GM12873 (cell line): ENCODE measurements at regions not wholly inside any gene's neighbourhood (a gene's known extent, or its start where the extent isn't known, plus 50 kb on each side); places are given as distances from the start of the nearest gene placed in this dataset.

ENCODE experiments used
- TF ChIP-seq, protein P1 (sequence below): IDR thresholded peaks from 2 replicates; pipeline ENCODE4 v1.5.1; 2012; ENCODE audit warnings: low read depth, mild to moderate bottlenecking, moderate library complexity, low read length, control low read depth; ENCODE audit not compliant: insufficient read depth; ENCODE audit errors: missing control alignments

GRCh38 chr20:60634491-60635172 lies 617.4 kb upstream of the CDH4 start:
- TF ChIP-seq, protein P1, sequence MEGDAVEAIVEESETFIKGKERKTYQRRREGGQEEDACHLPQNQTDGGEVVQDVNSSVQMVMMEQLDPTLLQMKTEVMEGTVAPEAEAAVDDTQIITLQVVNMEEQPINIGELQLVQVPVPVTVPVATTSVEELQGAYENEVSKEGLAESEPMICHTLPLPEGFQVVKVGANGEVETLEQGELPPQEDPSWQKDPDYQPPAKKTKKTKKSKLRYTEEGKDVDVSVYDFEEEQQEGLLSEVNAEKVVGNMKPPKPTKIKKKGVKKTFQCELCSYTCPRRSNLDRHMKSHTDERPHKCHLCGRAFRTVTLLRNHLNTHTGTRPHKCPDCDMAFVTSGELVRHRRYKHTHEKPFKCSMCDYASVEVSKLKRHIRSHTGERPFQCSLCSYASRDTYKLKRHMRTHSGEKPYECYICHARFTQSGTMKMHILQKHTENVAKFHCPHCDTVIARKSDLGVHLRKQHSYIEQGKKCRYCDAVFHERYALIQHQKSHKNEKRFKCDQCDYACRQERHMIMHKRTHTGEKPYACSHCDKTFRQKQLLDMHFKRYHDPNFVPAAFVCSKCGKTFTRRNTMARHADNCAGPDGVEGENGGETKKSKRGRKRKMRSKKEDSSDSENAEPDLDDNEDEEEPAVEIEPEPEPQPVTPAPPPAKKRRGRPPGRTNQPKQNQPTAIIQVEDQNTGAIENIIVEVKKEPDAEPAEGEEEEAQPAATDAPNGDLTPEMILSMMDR: no peak

GRCh38 chr20:60636417-60636816 lies 615.6 kb upstream of the CDH4 start:
- TF ChIP-seq, protein P1: no peak

DNA sequence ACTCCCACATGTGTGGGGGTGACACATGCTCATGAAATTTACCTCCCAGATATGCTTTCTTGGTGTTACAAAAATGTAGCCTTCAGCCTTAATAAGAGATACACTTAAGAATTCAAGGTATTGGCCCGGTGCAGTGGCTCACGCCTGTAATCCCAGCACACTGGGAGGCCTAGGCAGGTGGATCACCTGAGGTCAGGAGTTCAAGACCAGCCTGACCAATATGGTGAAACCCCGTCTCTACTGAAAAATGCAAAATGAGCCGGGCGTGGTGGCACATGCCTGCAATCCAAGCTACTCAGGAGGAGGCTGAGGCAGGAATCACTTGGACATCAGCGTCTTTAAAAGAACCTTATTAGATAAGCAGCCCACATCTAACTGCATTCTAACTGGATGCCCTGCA lies 614.3 kb upstream of the CDH4 start:
- TF ChIP-seq, protein P1: no peak

GRCh38 chr20:60638430-60639098 lies 613.5 kb upstream of the CDH4 start:
- TF ChIP-seq, protein P1: no peak

DNA sequence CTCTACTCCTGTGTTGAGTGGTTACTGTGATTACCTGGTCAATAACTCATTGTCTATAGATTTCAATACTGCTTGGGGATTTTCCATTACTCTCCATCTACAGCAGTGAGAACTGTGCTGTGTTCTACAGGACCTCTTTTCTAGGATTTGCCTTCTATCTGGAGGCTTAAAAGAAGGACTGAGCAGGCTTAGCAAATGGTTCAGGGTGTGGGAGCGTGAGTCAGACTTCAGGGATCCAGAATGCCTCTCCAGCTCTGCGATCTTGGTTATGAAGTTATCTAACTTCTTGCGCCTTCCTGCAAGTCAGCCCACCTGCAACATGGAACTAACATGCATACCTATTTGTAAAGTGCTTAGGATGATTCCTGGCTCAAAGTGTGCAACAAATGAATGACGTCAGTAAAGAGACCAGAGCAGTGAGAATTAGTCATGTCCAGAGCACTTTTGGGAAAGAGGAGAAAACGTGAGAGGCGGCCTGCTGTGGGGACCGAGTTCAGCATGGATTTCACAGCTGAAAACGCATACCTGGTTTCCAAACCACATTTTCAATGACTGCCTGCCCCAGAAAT lies 610.1 kb upstream of the CDH4 start:
- TF ChIP-seq, protein P1: no peak

GRCh38 chr20:60642541-60642940 lies 609.5 kb upstream of the CDH4 start:
- TF ChIP-seq, protein P1: no peak

- TF ChIP-seq, protein P1: no peak
Observed at GRCh38 chr20:60648556-60648955, 603.5 kb upstream of the CDH4 start.
